Esophagus (tissue), 2 donors: ENCODE measurements at regions not wholly inside any gene's neighbourhood (a gene's known extent, or its start where the extent isn't known, plus 50 kb on each side); places are given as distances from the start of the nearest gene placed in this dataset.
"Not testable (repeated sequence)": the region's sequence is repeated elsewhere in the genome, so short reads cannot be mapped to it uniquely, and the experiment has no call there.

Source experiments
- H3K27ac ChIP-seq, 2 donors: one replicate each; pipeline ENCODE4 v1.5.1; 2013; ENCODE audit warnings: low read depth in 2 of 2, mild to moderate bottlenecking in 2 of 2, inconsistent platforms in 1 of 2, low read length in 1 of 2, moderate library complexity in 1 of 2
- H3K27me3 ChIP-seq, 2 donors: one replicate each; pipeline ENCODE4 v1.6.1; 2013; ENCODE audit warnings: low read length in 2 of 2, control low read depth in 1 of 2, mild to moderate bottlenecking in 1 of 2; ENCODE audit not compliant: insufficient read depth in 2 of 2, control insufficient read depth in 1 of 2
- H3K36me3 ChIP-seq, 2 donors: one replicate each; pipeline ENCODE4 v1.6.1; 2013; ENCODE audit warnings: low read length in 1 of 2; ENCODE audit not compliant: control insufficient read depth in 2 of 2, insufficient read depth in 2 of 2
- H3K4me1 ChIP-seq, 2 donors: one replicate each; pipeline ENCODE4 v1.6.1; 2013; ENCODE audit warnings: low read length in 1 of 2; ENCODE audit not compliant: control insufficient read depth in 2 of 2, insufficient read depth in 2 of 2
- H3K4me3 ChIP-seq, 2 donors: one replicate each; pipeline ENCODE4 v1.5.1; 2013; ENCODE audit warnings: low read length in 2 of 2, mild to moderate bottlenecking in 2 of 2, low read depth in 1 of 2, moderate library complexity in 1 of 2
- H3K9me3 ChIP-seq, 2 donors: one replicate each; pipeline ENCODE4 v1.6.1; 2013; ENCODE audit warnings: mild to moderate bottlenecking in 2 of 2, low read depth in 1 of 2, low read length in 1 of 2, moderate library complexity in 1 of 2; ENCODE audit not compliant: control insufficient read depth in 2 of 2, insufficient read depth in 1 of 2
- WGBS, 2 donors: extraction: QIAGEN DNeasy Blood & Tissue Kit; methylation state at CpG; one replicate each; pipeline ENCODE4 v1.1.7; 2013; 5-methylcytosine and 5-hydroxymethylcytosine counted together
- donor health status: healthy with polysubstance abuse.
- donor health status: Bipolar disorder and iron deficiency.

DNA sequence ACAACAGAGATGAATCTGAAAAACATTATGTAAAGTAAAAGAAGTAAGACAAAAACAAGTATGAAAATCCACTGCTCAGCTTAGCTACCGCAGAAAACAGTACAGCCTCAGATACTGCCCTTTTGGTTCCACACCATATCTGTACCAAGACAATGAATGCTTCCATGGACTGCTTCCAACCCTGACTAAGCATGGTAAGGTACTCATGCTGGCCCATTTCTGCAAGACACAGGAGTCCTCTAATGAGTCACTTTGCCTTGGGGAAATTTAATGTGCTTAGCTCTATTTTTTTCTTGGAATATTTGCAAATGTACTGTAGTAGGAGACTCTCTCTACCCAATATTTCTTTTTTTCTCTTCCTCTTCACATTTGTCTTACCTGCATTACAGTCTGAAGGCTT is 931.7 kb upstream of the HS3ST1 start:
- Histone ChIP-seq H3K27me3 (no peaks in the 10 kb centered on the region), H3K36me3 (no peaks in the 10 kb centered on the region), H3K4me1 (no peaks in the 10 kb centered on the region), H3K4me3 (no peak overlapping the region), H3K9me3 (no peaks in the 10 kb centered on the region), H3K27ac (no peak overlapping the region)
- whole genome bisulfite sequencing, 2 donors = 91% methylated on average over 1 of the region's 1 CpG

DNA sequence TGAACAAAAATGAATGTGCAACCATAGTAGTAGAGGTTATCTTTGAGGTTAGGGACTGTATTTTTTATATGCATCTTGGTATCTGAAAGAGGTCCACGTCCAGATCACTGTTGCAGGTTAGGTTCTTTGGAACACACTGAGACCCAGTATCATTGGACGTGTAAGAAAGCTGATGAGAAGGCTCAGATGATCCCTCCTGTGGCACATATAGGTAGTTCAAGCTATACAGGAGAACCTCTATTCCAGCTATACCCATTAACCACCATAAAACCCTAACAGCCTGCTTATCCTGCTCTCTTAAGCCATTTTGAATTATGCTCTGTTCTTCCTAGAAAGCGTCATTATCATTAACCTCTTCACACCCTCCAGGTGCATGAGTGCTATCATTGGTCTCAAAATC is 930.7 kb upstream of the HS3ST1 start:
- Histone ChIP-seq H3K4me1 (no peaks in the 10 kb centered on the region), H3K27ac (no peak overlapping the region), H3K9me3 (no peaks in the 10 kb centered on the region), H3K4me3 (no peak overlapping the region), H3K36me3 (no peaks in the 10 kb centered on the region), H3K27me3 (no peaks in the 10 kb centered on the region)
- 54 to 58% methylated on average over 3 of the region's 3 CpGs for WGBS, 2 donors

DNA sequence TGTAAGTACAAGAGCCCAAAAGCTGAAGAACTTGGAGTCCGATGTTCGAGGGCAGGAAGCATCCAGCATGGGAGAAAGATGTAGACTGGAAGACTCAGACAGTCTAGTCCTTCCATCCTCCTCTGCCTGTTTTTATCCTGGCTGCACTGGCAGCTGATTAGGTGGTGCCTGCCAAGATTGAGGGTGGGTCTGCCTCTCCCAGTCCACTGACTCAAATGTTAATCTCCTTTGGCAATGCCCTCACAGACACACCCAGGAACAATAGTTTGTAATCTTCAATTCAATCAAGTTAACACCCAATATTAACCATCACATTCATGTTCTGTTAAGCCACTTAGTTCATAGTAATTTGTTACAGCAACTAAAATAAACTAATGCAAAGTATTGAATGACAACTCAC is 904.4 kb upstream of the HS3ST1 start:
- WGBS, 2 donors = 80% methylated on average over 2 of the region's 2 CpGs
- H3K27me3 ChIP-seq, H3K36me3 ChIP-seq, H3K4me3 ChIP-seq, H3K4me1 ChIP-seq, H3K9me3 ChIP-seq, H3K27ac ChIP-seq: not testable (repeated sequence)

DNA sequence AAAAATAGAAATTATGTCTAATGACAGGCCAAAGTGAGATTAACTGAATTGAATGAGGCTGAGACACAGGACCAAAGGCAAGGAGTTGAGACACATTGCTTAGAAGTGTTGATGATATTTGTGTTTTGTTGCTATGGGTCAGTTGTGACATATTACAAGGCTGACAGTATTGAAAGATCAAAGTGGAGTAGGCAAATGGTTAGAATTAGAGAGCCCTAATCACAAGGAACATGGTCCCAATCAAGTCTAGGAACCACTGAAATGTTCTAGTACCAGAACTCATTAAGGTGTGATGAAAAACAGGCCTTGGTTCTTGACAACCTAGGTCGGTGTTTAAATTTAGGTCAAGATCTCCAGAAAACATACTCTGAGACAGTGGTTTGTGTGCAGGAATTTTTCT is 896.3 kb upstream of the HS3ST1 start:
- no peak overlapping the region for H3K27ac ChIP-seq
- no peaks in the 10 kb centered on the region for H3K36me3 ChIP-seq
- peaks cover 0 to 2% of the 10 kb centered on the region in 2 donors for H3K9me3 ChIP-seq
- H3K4me3 ChIP-seq = no peak overlapping the region
- WGBS, 2 donors = 79 to 85% methylated on average over 1 of the region's 1 CpG
- no peaks in the 10 kb centered on the region for H3K4me1 ChIP-seq
- no peaks in the 10 kb centered on the region for H3K27me3 ChIP-seq

DNA sequence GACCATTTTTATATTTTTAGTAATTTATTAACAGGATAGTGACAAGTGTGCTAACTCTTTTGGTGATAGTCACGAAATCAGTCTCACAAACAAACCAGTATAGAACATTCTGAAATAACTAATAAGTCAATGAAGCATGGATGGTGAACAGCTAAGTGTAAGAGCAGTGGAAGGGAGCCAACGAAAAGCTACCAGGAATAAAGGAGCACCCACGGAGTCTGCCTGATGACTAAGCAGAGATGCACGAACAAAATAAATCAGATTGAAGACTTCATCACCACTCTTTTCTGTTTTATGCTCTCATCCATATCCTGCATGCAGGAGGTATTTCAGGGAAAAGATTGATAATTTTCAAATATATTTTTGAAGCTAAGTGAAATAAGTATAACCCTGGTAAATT is 891.1 kb upstream of the HS3ST1 start:
- H3K4me1 ChIP-seq = no peaks in the 10 kb centered on the region
- no peaks in the 10 kb centered on the region for H3K27me3 ChIP-seq
- no peaks in the 10 kb centered on the region for H3K36me3 ChIP-seq
- H3K4me3 ChIP-seq = no peak overlapping the region
- H3K9me3 ChIP-seq = peaks cover 0 to 2% of the 10 kb centered on the region in 2 donors
- 52 to 54% methylated on average over 4 of the region's 4 CpGs for WGBS, 2 donors
- H3K27ac ChIP-seq = no peak overlapping the region

DNA sequence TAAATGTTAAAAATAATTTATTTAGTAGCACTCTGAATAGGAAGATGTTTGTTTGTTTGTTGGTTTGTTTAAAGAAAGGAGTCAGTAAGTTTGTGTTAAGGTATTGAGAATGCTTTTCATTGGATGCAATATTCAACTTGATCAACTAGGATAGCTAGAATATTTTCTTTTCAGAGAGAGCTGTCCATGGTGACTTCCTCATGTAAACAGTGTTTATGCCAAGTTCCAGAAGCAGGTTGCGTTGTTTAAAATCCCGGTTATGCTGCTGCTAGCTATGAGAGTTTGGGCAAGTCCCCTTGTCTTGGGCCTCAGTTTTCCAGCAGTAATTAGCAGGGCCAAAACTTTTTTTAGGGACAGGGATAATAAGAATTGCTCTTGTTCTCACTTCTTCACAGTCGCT is 876.2 kb upstream of the HS3ST1 start:
- no peaks in the 10 kb centered on the region for H3K4me1 ChIP-seq
- H3K27ac ChIP-seq = no peak overlapping the region
- no peaks in the 10 kb centered on the region for H3K36me3 ChIP-seq
- no peak overlapping the region for H3K4me3 ChIP-seq
- no peaks in the 10 kb centered on the region for H3K27me3 ChIP-seq
- H3K9me3 ChIP-seq = no peaks in the 10 kb centered on the region
- 71 to 82% methylated on average over 3 of the region's 3 CpGs for WGBS, 2 donors

DNA sequence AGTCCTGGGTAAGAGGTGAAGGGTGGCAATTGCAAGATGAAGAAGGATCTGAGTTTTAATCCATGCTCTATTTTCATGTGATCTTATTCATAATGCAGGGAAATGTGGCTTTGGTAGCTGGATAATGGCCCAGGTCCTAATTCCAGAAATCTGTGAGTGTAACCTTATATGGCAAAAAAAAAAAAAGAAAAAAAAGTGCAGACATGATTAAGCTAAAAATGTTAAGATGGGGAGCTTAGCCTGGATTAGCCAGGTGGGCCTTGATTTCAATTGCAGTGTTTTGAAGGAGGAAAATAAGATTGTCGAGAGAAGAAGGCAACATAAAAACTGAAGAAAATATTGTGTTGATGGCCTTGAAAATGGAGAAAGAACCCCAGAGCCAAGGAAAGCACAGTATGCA is 867.7 kb upstream of the HS3ST1 start:
- no peak overlapping the region for H3K27ac ChIP-seq
- 57 to 85% methylated on average over 1 of the region's 1 CpG for WGBS, 2 donors
- H3K4me1 ChIP-seq = no peaks in the 10 kb centered on the region
- H3K4me3 ChIP-seq = no peak overlapping the region
- H3K27me3 ChIP-seq = no peaks in the 10 kb centered on the region
- no peaks in the 10 kb centered on the region for H3K36me3 ChIP-seq
- H3K9me3 ChIP-seq = peaks cover 0 to 3% of the 10 kb centered on the region in 2 donors

DNA sequence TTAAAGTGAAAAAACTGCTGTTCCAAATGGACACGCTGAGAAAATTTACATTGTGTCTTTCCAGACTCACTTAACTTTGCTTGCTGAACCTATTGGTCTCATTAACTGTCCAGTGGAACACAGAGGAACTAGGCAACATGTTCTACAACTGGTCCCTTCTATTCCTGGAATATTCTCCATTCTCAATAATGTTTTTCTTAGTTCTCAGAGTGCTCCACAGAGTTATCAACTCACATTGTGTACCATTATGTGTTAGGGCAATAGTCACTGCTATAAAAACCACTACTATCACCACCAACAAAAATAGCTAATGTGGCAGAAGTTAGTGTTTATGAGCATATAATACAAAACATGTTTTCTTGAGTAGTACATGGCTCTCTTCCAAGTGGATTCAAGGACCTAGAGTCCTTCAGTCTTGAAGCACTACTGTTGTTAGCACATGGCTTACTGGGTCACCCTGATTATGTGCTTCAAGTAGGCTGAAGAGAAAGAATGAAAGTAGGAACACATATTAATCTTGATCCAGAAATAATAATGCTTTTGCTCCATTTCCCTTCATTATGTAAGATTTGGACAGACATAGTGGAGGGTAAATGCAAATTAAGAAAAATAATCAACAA is 865.3 kb upstream of the HS3ST1 start:
- 84 to 96% methylated on average over 1 of the region's 1 CpG for WGBS, 2 donors
- H3K27ac ChIP-seq = no peak overlapping the region

DNA sequence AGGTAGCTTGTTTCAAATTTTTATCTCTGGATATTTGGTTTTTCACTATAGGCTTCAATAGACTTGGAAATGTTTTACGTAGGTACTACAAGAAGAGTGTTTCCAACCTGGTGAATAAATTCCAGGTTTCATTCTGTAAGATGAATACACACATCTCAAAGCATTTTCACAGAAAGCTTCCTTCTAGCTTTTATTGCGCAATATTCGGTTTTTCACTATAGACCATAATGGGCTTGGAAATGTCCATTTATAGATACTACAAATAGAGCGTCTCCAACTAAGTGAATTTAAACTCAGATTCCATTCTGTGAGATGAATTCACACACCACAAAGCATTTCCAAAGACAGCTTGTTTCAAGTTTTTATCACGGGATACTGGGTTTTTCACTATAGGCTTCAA is 857.7 kb upstream of the HS3ST1 start:
- Histone ChIP-seq H3K27ac (no peak overlapping the region), H3K4me1 (no peaks in the 10 kb centered on the region), H3K4me3 (no peak overlapping the region), H3K9me3 (no peaks in the 10 kb centered on the region), H3K36me3 (no peaks in the 10 kb centered on the region), H3K27me3 (no peaks in the 10 kb centered on the region)
- 89 to 95% methylated on average over 5 of the region's 5 CpGs for WGBS, 2 donors

More for the DNA sequence above, 865.3 kb upstream of the HS3ST1 start:
- H3K36me3 ChIP-seq = no peaks in the 10 kb centered on the region
- H3K4me3 ChIP-seq = no peak overlapping the region
- peaks cover 0 to 3% of the 10 kb centered on the region in 2 donors for H3K9me3 ChIP-seq
- no peaks in the 10 kb centered on the region for H3K27me3 ChIP-seq
- H3K4me1 ChIP-seq = no peaks in the 10 kb centered on the region

DNA sequence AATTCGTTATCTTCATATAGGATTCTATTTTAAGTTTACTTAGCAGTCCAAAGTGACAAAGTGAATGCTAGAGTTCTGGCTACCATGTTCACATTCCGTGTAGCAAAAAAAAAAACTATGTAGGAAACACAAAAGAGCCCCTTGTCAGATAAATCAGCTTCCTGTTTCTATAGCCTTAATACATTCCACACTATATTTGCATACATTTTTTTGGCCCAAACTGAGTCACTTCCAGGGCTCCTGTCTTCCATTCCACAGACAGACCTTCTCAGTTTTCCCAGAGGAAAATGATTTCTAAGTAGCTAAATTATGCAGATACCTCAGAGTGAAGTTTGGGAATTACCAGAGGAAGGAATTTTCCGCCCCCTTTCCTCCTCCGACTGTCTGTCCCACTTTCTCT is 841.9 kb upstream of the HS3ST1 start:
- WGBS, 2 donors = 37 to 50% methylated on average over 4 of the region's 4 CpGs
- Histone ChIP-seq H3K4me1 (no peaks in the 10 kb centered on the region), H3K9me3 (no peaks in the 10 kb centered on the region), H3K4me3 (no peak overlapping the region), H3K36me3 (no peaks in the 10 kb centered on the region), H3K27me3 (no peaks in the 10 kb centered on the region), H3K27ac (no peak overlapping the region)
